SK-N-SH (cell line): ENCODE measurements at regions not wholly inside any gene's neighbourhood (a gene's known extent, or its start where the extent isn't known, plus 50 kb on each side); places are given as distances from the start of the nearest gene placed in this dataset.

Source experiments
- CTCF ChIA-PET: fragments of 300-600, 350-600 bp; formaldehyde crosslinking; extraction: SDS; loops from one replicate; lab custom pipeline; 2021; lab: Yijun Ruan, JAX
- POLR2A ChIA-PET: fragments of 350-600 bp; sonication (Branson Sonifier 250); formaldehyde crosslinking; extraction: SDS; loops from one replicate; lab custom pipeline; 2020; ENCODE audit warnings: antibody characterized with exemption, inconsistent platforms; lab: Yijun Ruan, JAX
- DNase-seq: peaks from one replicate; pipeline ENCODE4 v3.0.0; 2012
- H2AFZ ChIP-seq: fragments of 200-600 bp; sonication (generic); 2 replicates; pipeline ENCODE4 v1.8.1; 2016; ENCODE audit warnings: antibody characterized with exemption, mild to moderate bottlenecking, low read depth
- H3F3A ChIP-seq: fragments of 200-600 bp; sonication (generic); replicated peaks from 2 replicates; pipeline ENCODE3; 2016; ENCODE audit warnings: antibody characterized with exemption, mild to moderate bottlenecking; ENCODE audit not compliant: insufficient read depth
- H3K27ac ChIP-seq, 2 experiments: fragments of 200-500 bp in 1 of 2; fragments of 200-600 bp in 1 of 2; sonication (Bioruptor generic) in 1 of 2; sonication (generic), shearing (Covaris generic) in 1 of 2; 2 replicates each; pipeline versions ENCODE4 v1.5.1 to v1.6.1; 2014 to 2016; ENCODE audit warnings: low read depth in 2 of 2, inconsistent platforms in 1 of 2, low read length in 1 of 2, mild to moderate bottlenecking in 1 of 2, mixed read lengths in 1 of 2
- H3K27me3 ChIP-seq: fragments of 200-600 bp; sonication (generic), shearing (Covaris generic); 2 replicates; pipeline ENCODE4 v1.6.1; 2016; ENCODE audit warnings: mixed run types; ENCODE audit not compliant: insufficient read depth
- H3K36me3 ChIP-seq, 2 experiments: fragments of 200-500 bp in 1 of 2; fragments of 200-600 bp in 1 of 2; sonication (Bioruptor generic) in 1 of 2; sonication (generic) in 1 of 2; replicated peaks in 1 of 2; 2 replicates each; pipeline versions ENCODE3 to v1.5.1; 2014 to 2016; ENCODE audit warnings: low read length in 1 of 2, mild to moderate bottlenecking in 1 of 2; ENCODE audit not compliant: insufficient read depth in 2 of 2, control insufficient read depth in 1 of 2
- H3K4me1 ChIP-seq, 2 experiments: fragments of 200-500 bp in 1 of 2; fragments of 200-600 bp in 1 of 2; sonication (Bioruptor generic) in 1 of 2; sonication (generic), shearing (Covaris generic) in 1 of 2; 2 replicates each; pipeline versions ENCODE4 v1.5.1 to v1.6.1; 2014 to 2016; ENCODE audit warnings: low read depth in 1 of 2, low read length in 1 of 2, mixed run types in 1 of 2; ENCODE audit not compliant: insufficient read depth in 2 of 2, control insufficient read depth in 1 of 2
- H3K4me2 ChIP-seq: fragments of 200-600 bp; sonication (generic), shearing (Covaris generic); 2 replicates; pipeline ENCODE4 v1.6.1; 2017; ENCODE audit warnings: mixed run types
- H3K4me3 ChIP-seq, 2 experiments: fragments of 200-500 bp in 1 of 2; fragments of 200-600 bp in 1 of 2; sonication (Bioruptor generic) in 1 of 2; sonication (generic), shearing (Covaris generic) in 1 of 2; 2 replicates each; pipeline versions ENCODE4 v1.5.1 to v1.8.1; 2014 to 2016; ENCODE audit warnings: low read depth in 2 of 2, inconsistent platforms in 1 of 2, low read length in 1 of 2, mild to moderate bottlenecking in 1 of 2, mixed read lengths in 1 of 2, moderate library complexity in 1 of 2
- H3K79me2 ChIP-seq: fragments of 200-600 bp; sonication (generic); 2 replicates; pipeline ENCODE4 v1.8.1; 2017; ENCODE audit warnings: mild to moderate bottlenecking; ENCODE audit not compliant: insufficient read depth
- H3K9ac ChIP-seq: fragments of 200-600 bp; sonication (generic); 2 replicates; pipeline ENCODE4 v1.6.1; 2017; ENCODE audit warnings: mixed run types
- H3K9me2 ChIP-seq: fragments of 200-600 bp; sonication (generic); 2 replicates; pipeline ENCODE4 v1.6.1; 2017; ENCODE audit warnings: mixed run types
- H3K9me3 ChIP-seq: fragments of 200-600 bp; sonication (generic); 2 replicates; pipeline ENCODE4 v1.6.1; 2017; ENCODE audit warnings: mixed run types, mild to moderate bottlenecking, moderate library complexity
- H4K20me1 ChIP-seq: fragments of 200-600 bp; sonication (generic); 2 replicates; pipeline ENCODE4 v1.6.1; 2017; ENCODE audit warnings: mild to moderate bottlenecking, mixed run types; ENCODE audit not compliant: insufficient read depth
- CHD2 ChIP-seq: fragments of 150-350 bp; IDR thresholded peaks from 2 replicates; pipeline ENCODE4 v1.6.1; 2018; ENCODE audit warnings: low read length; ENCODE audit not compliant: partially characterized antibody
- ELF1 ChIP-seq: IDR thresholded peaks from 2 replicates; pipeline ENCODE4 v1.4.0; 2012
- FOSL2 ChIP-seq: IDR thresholded peaks from 2 replicates; pipeline ENCODE4 v1.4.0; 2012; ENCODE audit warnings: low read depth, mild to moderate bottlenecking, moderate library complexity, borderline replicate concordance
- FOXM1 ChIP-seq: IDR thresholded peaks from 2 replicates; pipeline ENCODE4 v1.4.0; 2012; ENCODE audit warnings: low read depth, mild to moderate bottlenecking
- GATA2 ChIP-seq: sonication (generic); formaldehyde crosslinking; IDR thresholded peaks from 2 replicates; pipeline ENCODE4 v1.5.0; 2020; ENCODE audit warnings: mild to moderate bottlenecking, missing genetic modification reagents
- JUND ChIP-seq: IDR thresholded peaks from 2 replicates; pipeline ENCODE4 v1.4.0; 2012
- MAX ChIP-seq: IDR thresholded peaks from 2 replicates; pipeline ENCODE4 v1.4.0; 2012; ENCODE audit warnings: low read depth
- NRF1 ChIP-seq: IDR thresholded peaks from 2 replicates; pipeline ENCODE4 v1.6.1; 2012; ENCODE audit warnings: low read depth, mild to moderate bottlenecking, low read length
- RAD21 ChIP-seq: IDR thresholded peaks from 2 replicates; pipeline ENCODE4 v1.6.1; 2012; ENCODE audit warnings: mild to moderate bottlenecking, low read length
- RCOR1 ChIP-seq: fragments of 150-350 bp; IDR thresholded peaks from 2 replicates; pipeline ENCODE4 v1.6.1; 2017; ENCODE audit warnings: antibody characterized with exemption, low read length
- REST ChIP-seq: IDR thresholded peaks from 2 replicates; pipeline ENCODE4 v1.6.1; 2012; ENCODE audit warnings: mild to moderate bottlenecking, low read depth, low read length, moderate library complexity
- RXRA ChIP-seq: IDR thresholded peaks from 2 replicates; pipeline ENCODE4 v1.4.0; 2012; ENCODE audit warnings: low read depth, mild to moderate bottlenecking, borderline replicate concordance
- SIN3A ChIP-seq: IDR thresholded peaks from 2 replicates; pipeline ENCODE4 v1.6.1; 2012; ENCODE audit warnings: low read depth, mild to moderate bottlenecking, low read length, moderate library complexity, borderline replicate concordance
- SMC3 ChIP-seq: IDR thresholded peaks from 2 replicates; pipeline ENCODE4 v1.6.1; 2012; ENCODE audit warnings: low read depth, low read length, improper control_type of control experiment
- TAF1 ChIP-seq: IDR thresholded peaks from 2 replicates; pipeline ENCODE4 v1.6.1; 2012; ENCODE audit warnings: low read depth, mild to moderate bottlenecking, low read length, moderate library complexity, borderline replicate concordance
- TEAD4 ChIP-seq: IDR thresholded peaks from 2 replicates; pipeline ENCODE4 v1.4.0; 2012; ENCODE audit warnings: mild to moderate bottlenecking, borderline replicate concordance; ENCODE audit not compliant: insufficient read depth
- USF1 ChIP-seq: IDR thresholded peaks from 2 replicates; pipeline ENCODE4 v1.4.0; 2012; ENCODE audit warnings: low read depth, borderline replicate concordance
- YY1 ChIP-seq: IDR thresholded peaks from 2 replicates; pipeline ENCODE4 v1.4.0; 2012; ENCODE audit warnings: low read depth, mild to moderate bottlenecking
- WGBS: methylation state at CpG from one replicate; pipeline ENCODE4 v1.1.6; 2017; ENCODE audit warnings: low lambda C conversion rate; 5-methylcytosine and 5-hydroxymethylcytosine counted together
- TF ChIP-seq, protein P1 (sequence below): fragments of 200-600 bp; sonication (generic); IDR thresholded peaks from 2 replicates; pipeline ENCODE4 v1.6.1; 2017; ENCODE audit warnings: antibody characterized with exemption, mild to moderate bottlenecking, moderate library complexity
- TF ChIP-seq, protein P2 (sequence below): fragments of 150-350 bp; IDR thresholded peaks from 2 replicates; pipeline ENCODE4 v1.6.1; 2016; ENCODE audit warnings: mild to moderate bottlenecking, low read depth, low read length

- Histone ChIP-seq H3F3A (no peaks in the 10 kb centered on the region), H2AFZ (no peak overlapping the region), H3K79me2 (no peaks in the 10 kb centered on the region), H4K20me1 (no peaks in the 10 kb centered on the region), H3K27me3 (no peaks in the 10 kb centered on the region), H3K9ac (no peak overlapping the region), H3K4me3 (no peak overlapping the region), H3K36me3 (no peaks in the 10 kb centered on the region), H3K27ac (no peak overlapping the region), H3K4me1 (no peaks in the 10 kb centered on the region), H3K9me3 (no peaks in the 10 kb centered on the region), H3K9me2 (no peaks in the 10 kb centered on the region), H3K4me2 (no peak overlapping the region)
- POLR2A ChIA-PET = no interaction called here
- CTCF ChIA-PET = no interaction called here
- WGBS = 38% methylated on average over 19 of the region's 19 CpGs
- TF ChIP-seq RXRA (no peak), ELF1 (no peak), SMC3 (no peak), FOXM1 (no peak), YY1 (no peak), MAX (no peak), GATA2 (CRISPR knock-in tag) (no peak), CHD2 (no peak), RAD21 (no peak), NRF1 (no peak), FOSL2 (no peak), USF1 (no peak), RCOR1 (no peak), REST (no peak), JUND (no peak), TAF1 (no peak), SIN3A (no peak), TEAD4 (no peak)
- TF ChIP-seq, protein P1, sequence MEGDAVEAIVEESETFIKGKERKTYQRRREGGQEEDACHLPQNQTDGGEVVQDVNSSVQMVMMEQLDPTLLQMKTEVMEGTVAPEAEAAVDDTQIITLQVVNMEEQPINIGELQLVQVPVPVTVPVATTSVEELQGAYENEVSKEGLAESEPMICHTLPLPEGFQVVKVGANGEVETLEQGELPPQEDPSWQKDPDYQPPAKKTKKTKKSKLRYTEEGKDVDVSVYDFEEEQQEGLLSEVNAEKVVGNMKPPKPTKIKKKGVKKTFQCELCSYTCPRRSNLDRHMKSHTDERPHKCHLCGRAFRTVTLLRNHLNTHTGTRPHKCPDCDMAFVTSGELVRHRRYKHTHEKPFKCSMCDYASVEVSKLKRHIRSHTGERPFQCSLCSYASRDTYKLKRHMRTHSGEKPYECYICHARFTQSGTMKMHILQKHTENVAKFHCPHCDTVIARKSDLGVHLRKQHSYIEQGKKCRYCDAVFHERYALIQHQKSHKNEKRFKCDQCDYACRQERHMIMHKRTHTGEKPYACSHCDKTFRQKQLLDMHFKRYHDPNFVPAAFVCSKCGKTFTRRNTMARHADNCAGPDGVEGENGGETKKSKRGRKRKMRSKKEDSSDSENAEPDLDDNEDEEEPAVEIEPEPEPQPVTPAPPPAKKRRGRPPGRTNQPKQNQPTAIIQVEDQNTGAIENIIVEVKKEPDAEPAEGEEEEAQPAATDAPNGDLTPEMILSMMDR = no peak
- TF ChIP-seq, protein P2, sequence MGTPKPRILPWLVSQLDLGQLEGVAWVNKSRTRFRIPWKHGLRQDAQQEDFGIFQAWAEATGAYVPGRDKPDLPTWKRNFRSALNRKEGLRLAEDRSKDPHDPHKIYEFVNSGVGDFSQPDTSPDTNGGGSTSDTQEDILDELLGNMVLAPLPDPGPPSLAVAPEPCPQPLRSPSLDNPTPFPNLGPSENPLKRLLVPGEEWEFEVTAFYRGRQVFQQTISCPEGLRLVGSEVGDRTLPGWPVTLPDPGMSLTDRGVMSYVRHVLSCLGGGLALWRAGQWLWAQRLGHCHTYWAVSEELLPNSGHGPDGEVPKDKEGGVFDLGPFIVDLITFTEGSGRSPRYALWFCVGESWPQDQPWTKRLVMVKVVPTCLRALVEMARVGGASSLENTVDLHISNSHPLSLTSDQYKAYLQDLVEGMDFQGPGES = no peak
- no peak for DNase-seq
These were observed 559.4 kb upstream of the ADAMTS16 start for GRCh38 chr5:4580772-4581171.
